Fibroblast of lung (primary cell): ENCODE measurements at regions not wholly inside any gene's neighbourhood (a gene's known extent, or its start where the extent isn't known, plus 50 kb on each side); places are given as distances from the start of the nearest gene placed in this dataset.

Experiments
- EZH2 ChIP-seq: IDR thresholded peaks from 2 replicates; pipeline ENCODE4 v1.5.1; 2012; ENCODE audit warnings: low read length, control low read depth, mild to moderate bottlenecking; ENCODE audit errors: missing control alignments
- TF ChIP-seq, protein P1 (sequence below), 2 donors: IDR thresholded peaks in 1 of 2; conservative IDR thresholded peaks in 1 of 2; 1 replicate in 1 of 2; 2 replicates in 1 of 2; pipeline ENCODE4 v1.5.1; 2011 to 2012; ENCODE audit warnings: low read length in 2 of 2, control low read depth in 1 of 2, inconsistent platforms in 1 of 2, low read depth in 1 of 2, mild to moderate bottlenecking in 1 of 2

- TF ChIP-seq, protein P1, sequence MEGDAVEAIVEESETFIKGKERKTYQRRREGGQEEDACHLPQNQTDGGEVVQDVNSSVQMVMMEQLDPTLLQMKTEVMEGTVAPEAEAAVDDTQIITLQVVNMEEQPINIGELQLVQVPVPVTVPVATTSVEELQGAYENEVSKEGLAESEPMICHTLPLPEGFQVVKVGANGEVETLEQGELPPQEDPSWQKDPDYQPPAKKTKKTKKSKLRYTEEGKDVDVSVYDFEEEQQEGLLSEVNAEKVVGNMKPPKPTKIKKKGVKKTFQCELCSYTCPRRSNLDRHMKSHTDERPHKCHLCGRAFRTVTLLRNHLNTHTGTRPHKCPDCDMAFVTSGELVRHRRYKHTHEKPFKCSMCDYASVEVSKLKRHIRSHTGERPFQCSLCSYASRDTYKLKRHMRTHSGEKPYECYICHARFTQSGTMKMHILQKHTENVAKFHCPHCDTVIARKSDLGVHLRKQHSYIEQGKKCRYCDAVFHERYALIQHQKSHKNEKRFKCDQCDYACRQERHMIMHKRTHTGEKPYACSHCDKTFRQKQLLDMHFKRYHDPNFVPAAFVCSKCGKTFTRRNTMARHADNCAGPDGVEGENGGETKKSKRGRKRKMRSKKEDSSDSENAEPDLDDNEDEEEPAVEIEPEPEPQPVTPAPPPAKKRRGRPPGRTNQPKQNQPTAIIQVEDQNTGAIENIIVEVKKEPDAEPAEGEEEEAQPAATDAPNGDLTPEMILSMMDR (conservative IDR thresholded peaks at IDR 0.05 in 1 of 2, IDR thresholded peaks at IDR 0.05 in 1 of 2; ENCODE audit: low read depth in 1 of 2, low read length in 2 of 2) = no peak
- TF ChIP-seq EZH2 = no peak
Observed at GRCh38 chr3:193833592-193833991, 240.6 kb downstream of the OPA1 start.
